Loucy (cell line): ENCODE measurements at regions not wholly inside any gene's neighbourhood (a gene's known extent, or its start where the extent isn't known, plus 50 kb on each side); places are given as distances from the start of the nearest gene placed in this dataset.

Experiments used
- H2AFZ ChIP-seq: fragments of 200-600 bp; sonication (generic); 2 replicates; pipeline ENCODE4 v1.6.0; 2016; ENCODE audit warnings: antibody characterized with exemption, mild to moderate bottlenecking, low read length, moderate library complexity
- H3F3A ChIP-seq: fragments of 200-600 bp; 2 replicates; pipeline ENCODE4 v1.6.0; 2016; ENCODE audit warnings: antibody characterized with exemption, low read depth, mild to moderate bottlenecking
- H3K27me3 ChIP-seq: fragments of 200-600 bp; sonication (generic); 2 replicates; pipeline ENCODE4 v1.6.1; 2014; ENCODE audit warnings: low read length, mild to moderate bottlenecking; ENCODE audit not compliant: insufficient read depth, poor library complexity, severe bottlenecking
- H3K36me3 ChIP-seq: fragments of 200-600 bp; sonication (generic); 2 replicates; pipeline ENCODE4 v1.6.1; 2016; ENCODE audit warnings: low read length; ENCODE audit not compliant: insufficient read depth
- H3K4me1 ChIP-seq: fragments of 200-600 bp; sonication (generic); 2 replicates; pipeline ENCODE4 v1.5.1; 2014; ENCODE audit warnings: low read length, mild to moderate bottlenecking; ENCODE audit not compliant: insufficient read depth, poor library complexity, severe bottlenecking
- H3K4me2 ChIP-seq: fragments of 200-600 bp; sonication (generic); 2 replicates; pipeline ENCODE4 v1.6.0; 2014; ENCODE audit warnings: antibody characterized with exemption, low read length, low read depth, mild to moderate bottlenecking; ENCODE audit not compliant: poor library complexity, severe bottlenecking
- H3K4me3 ChIP-seq: fragments of 200-600 bp; sonication (generic); 2 replicates; pipeline ENCODE4 v1.5.1; 2014; ENCODE audit warnings: low read length, mild to moderate bottlenecking, mixed read lengths; ENCODE audit not compliant: poor library complexity, severe bottlenecking
- H3K79me2 ChIP-seq: fragments of 200-600 bp; sonication (generic); 2 replicates; pipeline ENCODE4 v1.6.1; 2014; ENCODE audit warnings: low read length; ENCODE audit not compliant: insufficient read depth
- H3K9ac ChIP-seq: fragments of 200-600 bp; sonication (generic); 2 replicates; pipeline ENCODE4 v1.6.0; 2014; ENCODE audit warnings: mild to moderate bottlenecking, low read depth, low read length, moderate library complexity; ENCODE audit not compliant: poor library complexity, severe bottlenecking
- H3K9me2 ChIP-seq: fragments of 200-600 bp; sonication (generic); replicated peaks from 2 replicates; pipeline ENCODE4 v1.6.1; 2016; ENCODE audit warnings: low read depth, low read length, mixed read lengths
- H3K9me3 ChIP-seq: fragments of 200-600 bp; sonication (generic); 2 replicates; pipeline ENCODE4 v1.6.1; 2014; ENCODE audit warnings: mild to moderate bottlenecking, antibody characterized with exemption, low read length, low read depth; ENCODE audit not compliant: insufficient read depth
- H4K20me1 ChIP-seq: fragments of 200-600 bp; sonication (generic); 2 replicates; pipeline ENCODE4 v1.6.0; 2014; ENCODE audit warnings: antibody characterized with exemption, low read length, mild to moderate bottlenecking; ENCODE audit not compliant: insufficient read depth, poor library complexity, severe bottlenecking
- CTCF ChIP-seq: fragments of 200-600 bp; sonication (generic); conservative IDR thresholded peaks from 2 replicates; pipeline ENCODE4 v1.5.1; 2014; ENCODE audit warnings: mild to moderate bottlenecking, antibody characterized with exemption, low read length
- EZH2phosphoT487 ChIP-seq: fragments of 200-600 bp; IDR thresholded peaks from 2 replicates; pipeline ENCODE4 v1.6.1; 2018; ENCODE audit warnings: antibody characterized with exemption, mild to moderate bottlenecking, moderate library complexity, borderline replicate concordance

GRCh38 chr14:101483829-101484228 is 77.5 kb upstream of the DIO3 start:
- Histone ChIP-seq H2AFZ (no peak overlapping the region), H3K27me3 (no peaks in the 10 kb centered on the region), H3K9me3 (peaks cover 13% of the 10 kb centered on the region; the same call in 1 of the 2 replicates), H3K4me2 (no peak overlapping the region), H3K79me2 (no peaks in the 10 kb centered on the region), H4K20me1 (no peaks in the 10 kb centered on the region), H3F3A (no peaks in the 10 kb centered on the region), H3K36me3 (no peaks in the 10 kb centered on the region), H3K4me3 (no peak overlapping the region), H3K4me1 (no peaks in the 10 kb centered on the region), H3K9ac (no peak overlapping the region), H3K9me2 (no peaks in the 10 kb centered on the region)
- TF ChIP-seq CTCF (no peak), EZH2phosphoT487 (no peak)

DNA sequence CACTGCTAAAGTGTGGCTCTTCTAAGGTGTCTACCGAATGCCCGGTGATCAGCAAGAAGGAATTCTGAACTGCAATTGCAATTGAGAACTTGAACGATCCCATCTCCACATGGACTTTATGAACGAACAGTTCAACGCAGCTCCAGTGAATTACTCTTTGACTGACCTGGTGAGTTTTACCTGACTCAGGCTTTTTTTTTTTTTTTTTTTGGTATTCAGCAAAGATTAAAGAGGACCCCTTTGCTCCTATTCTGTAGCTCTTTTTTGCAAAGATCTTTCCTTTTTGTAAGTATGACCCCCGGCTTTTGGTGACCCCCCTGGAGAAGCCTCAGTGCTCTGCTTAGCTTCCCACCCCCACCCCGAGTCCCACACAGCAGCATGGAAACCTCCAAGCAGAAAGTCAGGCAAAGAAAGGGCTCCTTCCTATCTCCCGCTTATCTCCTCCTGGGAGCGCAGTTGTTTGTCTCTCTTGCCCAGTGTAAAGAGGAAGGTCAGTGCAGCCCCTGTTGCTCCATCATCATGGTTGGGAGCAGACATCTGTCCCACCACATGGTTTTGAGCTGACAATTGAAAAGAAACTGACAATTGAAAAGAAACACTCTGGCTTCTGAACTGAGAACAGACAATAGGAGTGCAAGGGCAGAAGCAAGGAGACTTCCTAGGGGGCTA is 72.1 kb upstream of the DIO3 start:
- Histone ChIP-seq H3K36me3 (no peaks in the 10 kb centered on the region), H3K9ac (no peak overlapping the region), H3F3A (no peaks in the 10 kb centered on the region), H4K20me1 (no peaks in the 10 kb centered on the region), H3K79me2 (no peaks in the 10 kb centered on the region), H3K27me3 (no peaks in the 10 kb centered on the region), H3K4me3 (no peak overlapping the region), H3K9me3 (peaks cover 14% of the 10 kb centered on the region; the same call in 1 of the 2 replicates), H3K4me1 (no peaks in the 10 kb centered on the region), H3K9me2 (no peaks in the 10 kb centered on the region), H3K4me2 (no peak overlapping the region), H2AFZ (no peak overlapping the region)
- no peak for TF ChIP-seq EZH2phosphoT487
- no peak for TF ChIP-seq CTCF

DNA sequence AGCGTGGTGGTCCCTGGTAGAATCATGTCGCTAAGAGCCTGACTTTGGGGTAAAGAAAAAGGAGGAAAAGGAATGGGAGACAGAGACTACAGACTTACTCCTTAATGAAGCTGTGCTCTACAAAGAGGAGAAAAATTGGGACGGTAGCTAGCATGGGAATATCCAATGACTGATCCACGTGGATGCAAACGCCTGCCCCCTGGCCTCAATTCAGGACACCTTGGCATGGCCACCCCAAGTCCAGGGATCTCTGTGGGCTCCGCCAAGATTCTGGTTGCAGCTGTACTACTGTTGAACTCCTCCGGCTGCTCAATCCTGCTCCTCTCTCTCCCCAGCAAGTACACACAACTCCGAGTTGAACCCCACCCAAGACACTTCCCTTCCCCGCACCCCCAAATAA is 70.5 kb upstream of the DIO3 start:
- Histone ChIP-seq H3F3A (no peaks in the 10 kb centered on the region), H3K4me2 (no peak overlapping the region), H3K79me2 (no peaks in the 10 kb centered on the region), H3K27me3 (no peaks in the 10 kb centered on the region), H2AFZ (no peak overlapping the region), H3K4me1 (no peaks in the 10 kb centered on the region), H3K9ac (no peak overlapping the region), H3K4me3 (no peak overlapping the region), H3K9me2 (no peaks in the 10 kb centered on the region), H3K9me3 (peaks cover 14% of the 10 kb centered on the region; the same call in 1 of the 2 replicates), H3K36me3 (no peaks in the 10 kb centered on the region), H4K20me1 (no peaks in the 10 kb centered on the region)
- TF ChIP-seq CTCF, result no peak
